Vagina (tissue), 2 donors: ENCODE measurements at regions not wholly inside any gene's neighbourhood (a gene's known extent, or its start where the extent isn't known, plus 50 kb on each side); places are given as distances from the start of the nearest gene placed in this dataset.

ENCODE experiments used
- DNase-seq, 2 donors: peaks; one replicate each; pipeline ENCODE4 v3.0.0-alpha.2; 2017; ENCODE audit errors: extremely low spot score in 2 of 2
- H3K27ac ChIP-seq: fragments of 200-600 bp; sonication (generic); one replicate; pipeline ENCODE4 v1.5.1; 2019
- H3K27me3 ChIP-seq: fragments of 200-600 bp; sonication (generic); one replicate; pipeline ENCODE4 v1.5.1; 2019
- H3K36me3 ChIP-seq, 2 donors: fragments of 200-600 bp; sonication (generic); one replicate each; pipeline ENCODE4 v1.5.1; 2017 to 2019
- H3K4me1 ChIP-seq: fragments of 200-600 bp; sonication (generic); one replicate; pipeline ENCODE4 v1.5.1; 2019
- H3K4me3 ChIP-seq, 2 donors: fragments of 200-600 bp; sonication (generic); 1 replicate in 1 of 2; 2 replicates in 1 of 2; pipeline ENCODE4 v1.5.1; 2016 to 2019
- H3K9me3 ChIP-seq: fragments of 200-600 bp; sonication (generic); one replicate; pipeline ENCODE4 v1.5.1; 2019
- CTCF ChIP-seq, 3 experiments: fragments of 450-650 bp in 2 of 3; fragments of 200-600 bp in 1 of 3; sonication (generic) in 1 of 3; IDR thresholded peaks; one replicate each; pipeline ENCODE4 v1.5.1; 2017 to 2019; ENCODE audit warnings: antibody characterized with exemption in 3 of 3, mild to moderate bottlenecking in 2 of 3, moderate library complexity in 2 of 3
- POLR2A ChIP-seq, 2 donors: fragments of 450-650 bp; IDR thresholded peaks; one replicate each; pipeline ENCODE4 v1.6.1; 2017; ENCODE audit warnings: antibody characterized with exemption in 2 of 2, mild to moderate bottlenecking in 2 of 2, moderate library complexity in 2 of 2
- POLR2AphosphoS5 ChIP-seq, 2 donors: sonication (generic); formaldehyde crosslinking; IDR thresholded peaks; one replicate each; pipeline ENCODE4 v1.9.0; 2017; ENCODE audit warnings: antibody characterized with exemption in 2 of 2, mild to moderate bottlenecking in 2 of 2, low read depth in 1 of 2; ENCODE audit not compliant: insufficient read depth in 1 of 2
- intact Hi-C: fragments of 100-400 bp; cut with DNase I; formaldehyde crosslinking; loops from one replicate; pipeline ENCODE4 v1.15.1; 2023

GRCh38 chr5:87069974-87070608 is 197.6 kb upstream of the RASA1 start:
- Histone ChIP-seq H3K27me3 (no peaks in the 10 kb centered on the region), H3K4me1 (no peaks in the 10 kb centered on the region), H3K9me3 (no peaks in the 10 kb centered on the region), H3K27ac (no peak overlapping the region), H3K4me3 (no peak overlapping the region), H3K36me3 (no peaks in the 10 kb centered on the region)
- no peak for DNase-seq
- TF ChIP-seq CTCF (IDR thresholded peaks at IDR 0.05) (no peak), POLR2A (IDR thresholded peaks at IDR 0.05) (no peak), POLR2AphosphoS5 (IDR thresholded peaks at IDR 0.05; ENCODE audit: insufficient read depth in 1 of 2, low read depth in 1 of 2) (no peak)
- intact Hi-C loops, result no loop called here

GRCh38 chr5:87074072-87074471 is 193.6 kb upstream of the RASA1 start:
- Histone ChIP-seq H3K4me3 (no peak overlapping the region), H3K36me3 (no peaks in the 10 kb centered on the region), H3K27ac (no peak overlapping the region), H3K27me3 (no peaks in the 10 kb centered on the region), H3K9me3 (no peaks in the 10 kb centered on the region), H3K4me1 (no peaks in the 10 kb centered on the region)
- intact Hi-C loops, result no loop called here
- DNase-seq, result no peak
- TF ChIP-seq POLR2A (IDR thresholded peaks at IDR 0.05) (no peak), CTCF (IDR thresholded peaks at IDR 0.05) (no peak), POLR2AphosphoS5 (IDR thresholded peaks at IDR 0.05; ENCODE audit: insufficient read depth in 1 of 2, low read depth in 1 of 2) (no peak)

GRCh38 chr5:87074934-87075541 is 192.6 kb upstream of the RASA1 start:
- DNase-seq, result no peak
- intact Hi-C loops, result no loop called here
- Histone ChIP-seq H3K9me3 (no peaks in the 10 kb centered on the region), H3K4me1 (no peaks in the 10 kb centered on the region), H3K27ac (no peak overlapping the region), H3K4me3 (no peak overlapping the region), H3K27me3 (no peaks in the 10 kb centered on the region), H3K36me3 (no peaks in the 10 kb centered on the region)
- no peak for TF ChIP-seq POLR2AphosphoS5 (IDR thresholded peaks at IDR 0.05; ENCODE audit: insufficient read depth in 1 of 2, low read depth in 1 of 2)
- TF ChIP-seq POLR2A (IDR thresholded peaks at IDR 0.05), result no peak
- no peak for TF ChIP-seq CTCF (IDR thresholded peaks at IDR 0.05)

- DNase-seq, result no peak
- Histone ChIP-seq H3K4me1 (no peaks in the 10 kb centered on the region), H3K27ac (no peak overlapping the region), H3K4me3 (no peak overlapping the region), H3K27me3 (no peaks in the 10 kb centered on the region), H3K9me3 (no peaks in the 10 kb centered on the region), H3K36me3 (no peaks in the 10 kb centered on the region)
- TF ChIP-seq CTCF (IDR thresholded peaks at IDR 0.05) (no peak), POLR2AphosphoS5 (IDR thresholded peaks at IDR 0.05; ENCODE audit: insufficient read depth in 1 of 2, low read depth in 1 of 2) (no peak), POLR2A (IDR thresholded peaks at IDR 0.05) (no peak)
- intact Hi-C loops, result no loop called here
Measured at GRCh38 chr5:87076411-87076810, 191.3 kb upstream of the RASA1 start.

GRCh38 chr5:87076931-87077330 is 190.8 kb upstream of the RASA1 start:
- no peak for DNase-seq
- no peaks in the 10 kb centered on the region for H3K9me3 ChIP-seq
- H3K4me1 ChIP-seq, result no peaks in the 10 kb centered on the region
- no peaks in the 10 kb centered on the region for H3K27me3 ChIP-seq
- TF ChIP-seq POLR2A (IDR thresholded peaks at IDR 0.05) (no peak), POLR2AphosphoS5 (IDR thresholded peaks at IDR 0.05; ENCODE audit: insufficient read depth in 1 of 2, low read depth in 1 of 2) (no peak), CTCF (IDR thresholded peaks at IDR 0.05) (no peak)
- H3K27ac ChIP-seq, result no peak overlapping the region
- intact Hi-C loops, result no loop called here
- H3K36me3 ChIP-seq, result no peaks in the 10 kb centered on the region
- no peak overlapping the region for H3K4me3 ChIP-seq
